PC-3 (cell line): ENCODE measurements at regions not wholly inside any gene's neighbourhood (a gene's known extent, or its start where the extent isn't known, plus 50 kb on each side); places are given as distances from the start of the nearest gene placed in this dataset.

ENCODE experiments used
- ATAC-seq: fragments of 200-7000 bp; cut with Tn5 transposase; 2 replicates; pipeline ENCODE4 v1.9.1; 2020; ENCODE audit warnings: mild to moderate bottlenecking, moderate library complexity
- BruUV-seq: library from RNA; stranded (reverse); fragments of 400-500 nt; replicated peaks from 2 replicates; lab custom pipeline; 2021; lab: Mats Ljungman, UMichigan
- CTCF ChIA-PET: fragments of 300-600 bp; sonication (Branson Sonifier 250); formaldehyde crosslinking; loops from one replicate; lab custom pipeline; 2022; ENCODE audit warnings: antibody characterized with exemption; lab: Charles Lee
- POLR2A ChIA-PET: fragments of 300-600 bp; sonication (Branson Sonifier 250); formaldehyde crosslinking; loops from one replicate; lab custom pipeline; 2022; ENCODE audit warnings: antibody characterized with exemption; ENCODE audit not compliant: unreplicated experiment; lab: Charles Lee
- DNase-seq: peaks from one replicate; pipeline ENCODE4 v3.0.0-alpha.2; 2015
- H2AFZ ChIP-seq: fragments of 300-600 bp; sonication (generic); 2 replicates; pipeline ENCODE4 v1.6.0; 2016; ENCODE audit warnings: antibody characterized with exemption, low read length
- H3F3A ChIP-seq: fragments of 300-600 bp; sonication (generic); one replicate; pipeline ENCODE4 v1.6.0; 2017; ENCODE audit warnings: antibody characterized with exemption, low read length, control low read depth, mild to moderate bottlenecking; ENCODE audit not compliant: unreplicated experiment
- H3K27ac ChIP-seq: fragments of 300-600 bp; sonication (generic); 2 replicates; pipeline ENCODE4 v1.5.1; 2016; ENCODE audit warnings: mild to moderate bottlenecking, low read length
- H3K27me3 ChIP-seq: fragments of 300-600 bp; sonication (generic); 2 replicates; pipeline ENCODE4 v1.6.1; 2016; ENCODE audit warnings: low read length, mixed read lengths
- H3K36me3 ChIP-seq: fragments of 300-600 bp; sonication (generic); 2 replicates; pipeline ENCODE4 v1.6.1; 2016; ENCODE audit warnings: low read depth, mixed run types, low read length, mixed read lengths
- H3K4me1 ChIP-seq: fragments of 300-600 bp; sonication (generic); 2 replicates; pipeline ENCODE4 v1.5.1; 2016; ENCODE audit warnings: low read length; ENCODE audit not compliant: insufficient read depth
- H3K4me2 ChIP-seq: fragments of 300-600 bp; sonication (generic); 2 replicates; pipeline ENCODE4 v1.6.0; 2016; ENCODE audit warnings: low read length
- H3K4me3 ChIP-seq: fragments of 300-600 bp; sonication (generic); 2 replicates; pipeline ENCODE4 v1.5.1; 2016; ENCODE audit warnings: mild to moderate bottlenecking, low read length, mixed read lengths
- H3K79me2 ChIP-seq: fragments of 300-600 bp; sonication (generic); 2 replicates; pipeline ENCODE4 v1.6.1; 2017; ENCODE audit warnings: low read length, mixed read lengths
- H3K9ac ChIP-seq: fragments of 300-600 bp; sonication (generic); 2 replicates; pipeline ENCODE4 v1.6.0; 2016; ENCODE audit warnings: mild to moderate bottlenecking, low read length
- H3K9me2 ChIP-seq: fragments of 300-600 bp; sonication (generic); replicated peaks from 2 replicates; pipeline ENCODE4 v1.6.1; 2016; ENCODE audit warnings: mixed run types, low read length, mixed read lengths
- H3K9me3 ChIP-seq: fragments of 300-600 bp; sonication (generic); 2 replicates; pipeline ENCODE4 v1.6.1; 2016; ENCODE audit warnings: low read length, mixed read lengths
- H4K20me1 ChIP-seq: fragments of 300-600 bp; sonication (generic); 2 replicates; pipeline ENCODE4 v1.6.1; 2016; ENCODE audit warnings: low read length, mixed read lengths
- CTCF ChIP-seq: fragments of 300-600 bp; sonication (generic); conservative IDR thresholded peaks from 2 replicates; pipeline ENCODE4 v1.5.1; 2017; ENCODE audit warnings: antibody characterized with exemption, low read depth, mild to moderate bottlenecking, low read length
- EZH2 ChIP-seq: fragments of 300-600 bp; sonication (generic); IDR thresholded peaks from one replicate; pipeline ENCODE4 v1.6.1; 2017; ENCODE audit warnings: antibody characterized with exemption, mild to moderate bottlenecking, low read length; ENCODE audit not compliant: unreplicated experiment
- EZH2phosphoT487 ChIP-seq: fragments of 300-600 bp; sonication (generic); IDR thresholded peaks from 2 replicates; pipeline ENCODE4 v1.6.1; 2018; ENCODE audit warnings: mild to moderate bottlenecking, antibody characterized with exemption, low read length, borderline replicate concordance
- intact Hi-C: fragments of 100-400 bp; cut with micrococcal nuclease; formaldehyde crosslinking; loops from 2 replicates; pipeline ENCODE4 v1.9.0; 2023

DNA sequence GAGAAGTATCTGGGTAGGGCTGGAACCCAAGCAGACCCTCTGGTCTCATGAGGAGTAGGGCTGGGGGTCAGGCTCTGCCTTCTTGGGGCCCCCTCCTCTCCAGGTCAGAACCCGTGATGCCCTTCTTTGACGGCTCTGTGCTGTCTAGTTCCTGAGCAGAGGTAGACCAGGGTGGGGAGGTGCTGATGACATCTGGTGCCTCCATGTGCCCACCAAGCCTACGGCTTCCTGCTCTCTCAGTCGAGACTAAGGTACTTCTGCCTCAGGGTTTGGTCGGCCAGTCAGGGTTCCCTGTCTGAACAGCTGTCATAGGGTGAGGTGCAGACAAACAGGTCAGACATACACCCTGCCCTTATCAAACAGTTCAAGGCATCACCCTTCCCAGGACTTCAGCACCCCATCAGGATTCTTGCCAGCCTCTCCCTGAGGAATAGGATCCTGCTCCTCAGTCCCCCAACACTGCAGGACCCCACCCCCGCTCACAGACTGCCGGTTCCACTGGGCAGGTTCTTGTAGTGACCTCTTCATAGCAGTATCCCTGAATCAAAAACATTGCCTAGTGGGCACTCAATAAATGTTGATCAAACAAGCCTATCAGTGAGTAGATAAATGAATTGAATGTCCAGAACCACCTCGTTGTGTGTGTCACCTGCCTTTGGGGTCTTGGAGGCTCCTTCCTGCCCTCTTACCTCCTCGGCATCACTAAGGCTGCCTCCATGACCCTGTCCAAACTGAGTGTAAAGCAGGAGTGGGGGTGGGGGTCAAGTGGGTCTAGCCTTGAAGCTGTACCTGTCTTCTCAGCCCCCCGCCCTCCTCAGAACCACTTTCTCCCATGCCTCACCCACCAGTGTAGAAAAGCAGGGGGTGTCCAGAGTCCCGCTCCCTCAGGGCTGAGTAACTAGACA, 158.2 kb downstream of the BUD13 start:
- Histone ChIP-seq H3K4me3 (no peak overlapping the region), H3K9ac (no peak overlapping the region), H3K4me2 (no peak overlapping the region), H4K20me1 (no peaks in the 10 kb centered on the region), H3K27ac (no peak overlapping the region), H3K79me2 (no peaks in the 10 kb centered on the region), H3K9me2 (no peaks in the 10 kb centered on the region), H3F3A (no peaks in the 10 kb centered on the region), H2AFZ (no peak overlapping the region), H3K9me3 (no peaks in the 10 kb centered on the region), H3K36me3 (no peaks in the 10 kb centered on the region), H3K27me3 (peaks cover 67% of the 10 kb centered on the region), H3K4me1 (no peaks in the 10 kb centered on the region)
- ATAC-seq (no peak), DNase-seq (no peak)
- CTCF ChIA-PET: no interaction called here
- POLR2A ChIA-PET: no interaction called here
- intact Hi-C loops: no loop called here
- TF ChIP-seq EZH2 (no peak), EZH2phosphoT487 (no peak), CTCF (no peak)
- BruUV-seq: no TSS peak

DNA sequence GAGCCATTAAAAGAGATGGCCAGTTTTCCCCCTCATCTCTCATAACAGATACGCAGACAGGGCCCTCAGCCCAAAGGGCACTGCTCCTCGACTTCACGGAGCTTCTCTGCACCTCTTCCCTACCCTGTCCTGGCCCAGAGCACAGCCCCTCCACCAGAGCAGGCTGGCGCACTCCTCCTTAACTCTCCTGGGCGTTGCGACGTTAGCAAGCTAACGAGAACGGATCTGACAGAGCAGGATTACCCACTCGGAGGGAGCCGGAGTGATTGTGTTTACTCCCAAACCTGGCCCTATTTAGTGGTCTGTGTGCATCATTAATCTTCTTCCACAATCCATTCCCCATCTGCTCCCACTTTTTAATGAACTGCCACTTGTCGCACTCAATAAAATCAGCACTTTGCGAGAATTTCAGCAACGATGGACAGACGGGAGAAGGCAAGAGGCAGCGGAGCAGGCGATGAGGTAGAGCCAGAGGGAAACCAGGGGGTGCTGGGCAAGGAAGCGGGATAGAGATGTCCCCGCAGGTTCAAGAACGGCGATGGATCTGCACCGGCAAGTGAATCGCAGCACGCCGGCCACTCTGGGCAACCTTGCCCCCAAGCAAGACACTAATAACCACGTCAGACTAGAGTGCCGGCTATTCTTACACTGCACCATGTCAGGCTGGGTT, 159.4 kb downstream of the BUD13 start:
- Histone ChIP-seq H3K9ac (no peak overlapping the region), H4K20me1 (no peaks in the 10 kb centered on the region), H3K27me3 (peaks cover 68% of the 10 kb centered on the region), H3K36me3 (no peaks in the 10 kb centered on the region), H3K4me1 (no peaks in the 10 kb centered on the region), H3K9me3 (no peaks in the 10 kb centered on the region), H3F3A (no peaks in the 10 kb centered on the region), H3K4me2 (no peak overlapping the region), H2AFZ (no peak overlapping the region), H3K79me2 (no peaks in the 10 kb centered on the region), H3K4me3 (no peak overlapping the region), H3K9me2 (no peaks in the 10 kb centered on the region), H3K27ac (no peak overlapping the region)
- intact Hi-C loops: no loop called here
- ATAC-seq (no peak), DNase-seq (no peak)
- no TSS peak for BruUV-seq
- POLR2A ChIA-PET: no interaction called here
- CTCF ChIA-PET: no interaction called here
- TF ChIP-seq CTCF: no peak
- no peak for TF ChIP-seq EZH2phosphoT487
- TF ChIP-seq EZH2: no peak
